GM19395 (cell line): ENCODE measurements at regions not wholly inside any gene's neighbourhood (a gene's known extent, or its start where the extent isn't known, plus 50 kb on each side); places are given as distances from the start of the nearest gene placed in this dataset.
A peak's percentile ranks its signal among the peaks of the same experiment; 100 is the strongest.

Experiments
- ATAC-seq: cut with Tn5 transposase; IDR thresholded peaks from one replicate; pipeline ENCODE4 v1.9.1; 2021; ENCODE audit warnings: mild to moderate bottlenecking, moderate library complexity; ENCODE audit not compliant: unreplicated experiment

DNA sequence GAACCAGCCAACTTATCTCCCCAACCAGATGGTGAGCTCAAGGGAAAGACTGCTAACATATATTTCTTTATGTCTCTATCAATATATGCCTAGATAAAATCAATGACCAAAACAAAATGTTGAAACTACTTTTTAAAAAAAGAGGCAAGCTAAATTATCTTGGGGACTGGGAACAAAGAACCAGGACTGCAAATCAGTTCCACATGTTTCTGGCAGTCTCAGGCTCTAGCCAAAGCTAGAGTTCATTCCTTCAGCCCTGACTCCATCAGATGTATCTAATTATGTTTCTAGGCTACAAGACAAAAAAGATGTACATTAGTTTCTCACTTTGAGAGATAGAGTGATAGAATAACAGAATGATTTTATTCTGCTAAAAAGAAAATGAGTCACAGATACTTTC is 1290.3 kb upstream of the SORCS1 start:
- no peak for ATAC-seq

- ATAC-seq = no peak
These were observed 1289.7 kb upstream of the SORCS1 start for GRCh38 chr10:108454224-108454623.

DNA sequence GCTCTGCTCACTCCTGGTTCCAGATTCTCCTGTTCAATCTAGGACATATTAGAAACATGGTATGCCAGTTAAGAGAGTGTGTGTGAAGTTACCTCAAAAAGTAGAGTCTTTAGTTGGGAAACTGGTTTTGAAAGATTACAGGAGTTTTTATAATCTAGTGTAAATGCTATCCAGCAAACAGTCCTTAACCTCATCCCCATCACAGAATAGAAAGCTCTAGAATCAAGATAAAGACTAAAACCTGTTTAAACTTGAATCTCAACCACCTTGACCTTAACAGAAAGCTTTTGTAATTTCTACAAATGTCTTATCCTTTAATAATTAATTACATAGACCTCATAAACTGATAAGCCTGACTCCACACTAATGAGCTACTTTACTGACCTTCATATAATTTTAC is 1288.7 kb upstream of the SORCS1 start:
- no peak for ATAC-seq

- no peak for ATAC-seq
These were observed 1288.0 kb upstream of the SORCS1 start for GRCh38 chr10:108452533-108452932.

GRCh38 chr10:108450280-108450679 is 1285.8 kb upstream of the SORCS1 start:
- ATAC-seq = no peak

GRCh38 chr10:108445746-108446145 is 1281.2 kb upstream of the SORCS1 start:
- no peak for ATAC-seq

DNA sequence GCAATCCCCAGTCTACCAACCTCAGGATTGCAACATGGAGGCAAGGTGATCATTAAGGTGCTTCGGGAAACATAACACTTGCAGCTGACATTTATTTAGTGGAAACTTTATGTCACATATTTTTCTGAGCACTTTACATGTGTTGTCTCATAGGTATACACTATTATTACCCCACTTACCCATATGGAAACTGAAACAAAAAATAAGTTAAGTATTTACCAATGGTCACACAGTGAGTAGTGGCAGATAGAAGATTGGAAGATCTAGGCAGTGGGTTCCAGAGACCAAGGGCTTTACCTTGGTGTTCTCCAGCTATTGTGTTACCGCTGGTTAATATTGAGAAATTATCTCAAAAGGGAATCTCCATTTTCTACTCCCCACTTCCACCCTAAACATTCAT is 1279.1 kb upstream of the SORCS1 start:
- ATAC-seq = peak; percentile 87

DNA sequence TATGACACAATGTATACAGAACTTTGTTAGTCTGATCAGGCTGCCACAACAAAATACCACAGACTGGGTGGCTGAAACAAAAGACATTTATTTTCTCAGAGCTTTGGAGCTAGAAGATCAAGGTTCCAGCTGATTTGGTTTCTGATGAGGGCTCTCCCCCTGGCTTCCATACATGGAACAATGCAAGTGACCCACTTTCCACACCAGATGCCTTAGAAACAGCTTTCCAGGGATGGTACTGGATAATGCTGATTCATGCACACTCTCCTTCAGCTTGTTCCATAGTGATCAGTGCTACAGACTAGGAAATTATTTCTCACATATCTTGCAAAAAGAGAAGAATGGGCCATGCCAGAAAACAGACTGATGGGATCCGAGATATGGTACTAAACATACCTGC is 1274.9 kb upstream of the SORCS1 start:
- no peak for ATAC-seq

GRCh38 chr10:108436096-108436495 is 1271.6 kb upstream of the SORCS1 start:
- no peak for ATAC-seq

- ATAC-seq = no peak
These were observed 1270.2 kb upstream of the SORCS1 start for GRCh38 chr10:108434559-108435252.

- ATAC-seq = no peak
These were observed 1262.6 kb upstream of the SORCS1 start for GRCh38 chr10:108427146-108427545.

- ATAC-seq = no peak
These were observed 1260.9 kb upstream of the SORCS1 start for GRCh38 chr10:108425283-108425964.

DNA sequence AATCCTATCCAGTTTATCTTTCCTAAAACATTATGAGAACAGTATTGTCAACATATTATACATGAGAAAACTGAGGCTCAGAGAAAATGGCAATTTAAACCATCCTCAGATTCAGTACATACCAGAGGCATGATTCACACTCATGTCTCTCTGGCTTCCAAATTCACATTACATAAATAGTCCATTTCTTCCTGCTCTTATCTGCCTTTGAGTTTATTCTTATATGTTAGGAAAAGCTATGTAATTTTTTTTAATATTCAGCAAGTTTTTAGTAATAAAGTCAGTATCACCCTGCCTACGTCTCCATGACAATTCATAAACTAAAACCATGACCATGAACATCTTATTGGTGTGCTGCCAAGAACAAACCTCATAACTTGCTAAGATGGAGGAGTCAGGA is 1260.2 kb upstream of the SORCS1 start:
- ATAC-seq = no peak

DNA sequence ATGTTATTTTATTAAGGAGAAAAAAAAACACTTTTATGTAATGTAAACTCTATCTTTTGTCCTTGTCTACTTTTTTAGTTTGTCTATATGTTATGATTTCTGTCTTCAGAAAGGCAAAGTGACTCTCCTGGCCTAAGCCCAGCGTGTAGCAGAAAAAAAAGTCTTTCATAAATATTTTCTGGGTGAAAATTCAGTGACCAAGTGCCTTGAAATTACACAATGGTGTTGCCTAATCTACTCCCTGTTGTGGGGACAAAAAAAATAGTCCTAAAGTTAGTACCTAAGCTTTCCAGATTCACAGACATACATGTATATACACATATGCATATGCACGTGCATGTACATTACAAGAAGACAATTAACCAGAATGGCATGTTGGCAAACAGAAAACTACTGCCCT is 1257.8 kb upstream of the SORCS1 start:
- ATAC-seq = no peak

DNA sequence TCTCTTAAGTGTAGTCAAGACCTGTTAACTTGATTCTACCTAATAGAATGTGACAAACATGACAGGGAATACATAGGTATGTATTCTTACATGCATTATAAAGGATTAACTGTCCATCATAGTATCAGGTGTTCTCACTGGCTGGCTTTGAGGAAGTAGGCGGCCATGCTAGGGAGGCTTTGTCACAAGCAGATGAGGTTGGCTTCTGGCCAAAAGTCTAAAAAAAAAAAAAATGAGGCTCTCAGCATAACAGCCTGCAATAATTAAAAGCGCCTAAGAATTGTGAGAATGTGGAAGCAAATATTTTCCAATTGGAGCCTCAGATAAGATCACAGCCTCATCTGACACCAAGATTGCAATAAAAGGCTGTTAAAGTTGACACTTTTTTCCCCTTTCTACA is 1256.8 kb upstream of the SORCS1 start:
- ATAC-seq = no peak

- ATAC-seq = no peak
These were observed 1249.4 kb upstream of the SORCS1 start for GRCh38 chr10:108413954-108414353.

- ATAC-seq = no peak
These were observed 1247.8 kb upstream of the SORCS1 start for GRCh38 chr10:108412323-108412722.

GRCh38 chr10:108411894-108412293 is 1247.4 kb upstream of the SORCS1 start:
- no peak for ATAC-seq

DNA sequence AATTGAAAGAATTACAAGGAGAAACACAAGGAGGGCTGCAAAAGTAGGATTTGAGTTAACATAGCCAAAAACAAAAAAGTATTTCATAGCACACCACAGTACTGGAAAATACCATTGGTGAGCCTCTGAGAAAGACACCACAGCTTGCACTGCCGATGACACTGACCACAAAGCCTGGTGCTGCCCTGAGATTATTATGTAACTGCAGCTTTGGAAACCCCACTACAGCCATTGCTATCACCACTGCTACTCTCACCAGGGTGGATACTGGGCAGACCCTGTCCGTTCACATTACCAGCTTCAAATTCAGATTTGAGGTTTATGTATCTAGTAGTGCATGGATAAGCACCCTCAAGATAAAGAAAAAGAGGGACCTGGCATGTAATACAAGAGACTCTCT is 1246.7 kb upstream of the SORCS1 start:
- no peak for ATAC-seq

DNA sequence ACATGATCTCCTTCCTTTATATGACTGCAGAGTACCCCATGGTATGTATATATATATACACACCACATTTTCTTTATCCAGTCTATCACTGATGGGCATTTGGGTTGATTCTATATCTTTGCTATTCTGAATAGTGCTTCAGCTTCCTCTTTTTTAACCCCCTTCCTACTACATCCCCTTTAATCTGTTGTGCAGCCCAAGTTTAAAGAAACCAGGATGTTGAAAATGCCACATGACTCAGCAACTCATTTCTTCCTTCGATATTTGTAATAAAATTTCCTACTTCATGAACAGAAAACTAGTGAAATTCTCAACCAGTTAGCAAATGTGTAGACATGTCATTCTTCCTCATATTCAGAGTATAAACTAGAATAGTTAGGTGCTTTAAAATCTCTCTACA is 1245.7 kb upstream of the SORCS1 start:
- no peak for ATAC-seq

GRCh38 chr10:108409306-108409705 is 1244.8 kb upstream of the SORCS1 start:
- no peak for ATAC-seq

GRCh38 chr10:108404155-108404554 is 1239.6 kb upstream of the SORCS1 start:
- no peak for ATAC-seq

GRCh38 chr10:108399465-108399864 is 1235.0 kb upstream of the SORCS1 start:
- ATAC-seq = no peak
